ENCODE measurements at regions not wholly inside any gene's neighbourhood (a gene's known extent, or its start where the extent isn't known, plus 50 kb on each side); places are given as distances from the start of the nearest gene placed in this dataset.
"Not testable (repeated sequence)": the region's sequence is repeated elsewhere in the genome, so short reads cannot be mapped to it uniquely, and the experiment has no call there.

DNA sequence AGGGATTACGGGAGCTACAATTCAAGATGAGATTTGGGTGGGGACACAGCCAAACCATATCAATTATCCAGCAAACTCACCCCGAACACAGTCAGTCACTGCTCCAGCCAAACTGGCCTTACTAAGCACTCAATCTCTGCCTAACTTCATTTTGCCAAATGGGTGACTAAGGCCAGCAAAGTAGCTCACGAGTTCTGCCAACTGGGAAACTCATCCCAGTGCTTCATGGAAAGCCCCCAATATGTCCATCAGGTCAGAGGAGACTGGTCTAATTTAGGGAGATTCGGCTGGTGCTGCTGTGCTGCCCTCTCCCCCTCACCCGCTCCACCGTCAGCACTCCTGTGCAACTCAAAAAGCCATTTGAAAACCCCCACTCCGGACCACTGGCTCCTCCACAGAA, 324.0 kb downstream of the FOXO1 start:
- no peak for DNase-seq (ENCODE audit: low read depth)

GRCh38 chr13:40342901-40343300, 323.5 kb downstream of the FOXO1 start:
- DNase-seq (ENCODE audit: low read depth): no peak

DNA sequence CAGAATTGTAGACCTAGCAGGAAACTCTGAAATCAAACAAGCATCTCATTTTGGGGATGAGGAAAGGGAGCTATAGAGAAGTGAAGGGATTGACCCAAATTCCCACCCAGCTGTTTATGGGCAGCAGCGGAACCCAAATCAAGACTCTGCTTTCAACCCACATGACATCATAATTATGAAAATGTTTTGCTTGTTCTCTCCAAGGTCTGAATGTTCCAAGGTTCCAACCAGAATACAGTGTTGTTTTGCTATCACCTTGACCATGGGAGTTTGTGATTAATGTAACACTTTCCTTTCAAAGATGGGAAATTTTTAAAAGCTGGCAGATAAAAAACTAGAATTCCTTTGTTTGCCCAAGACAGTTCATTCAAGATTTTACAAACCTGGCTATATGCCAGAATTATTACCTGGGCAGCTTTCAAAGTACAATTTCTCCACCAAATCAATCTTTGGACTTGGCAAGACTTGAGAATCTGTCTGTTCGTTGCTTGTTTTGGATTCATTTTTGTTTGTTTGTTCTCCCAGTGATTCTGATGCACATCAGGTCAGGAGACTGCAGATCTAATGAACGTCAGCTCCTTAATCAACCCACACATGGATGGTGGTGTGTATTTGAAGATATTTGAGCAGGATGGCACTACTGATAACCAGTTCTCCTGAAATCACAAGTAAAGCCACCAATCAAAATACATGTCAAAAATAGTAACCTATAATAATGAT, 322.7 kb downstream of the FOXO1 start:
- no peak for DNase-seq (ENCODE audit: low read depth)

- DNase-seq (ENCODE audit: low read depth): no peak
Measured at GRCh38 chr13:40344270-40345148, 321.9 kb downstream of the FOXO1 start.

GRCh38 chr13:40345149-40345514, 321.3 kb downstream of the FOXO1 start:
- no peak for DNase-seq (ENCODE audit: low read depth)

GRCh38 chr13:40345654-40346372, 320.6 kb downstream of the FOXO1 start:
- DNase-seq (ENCODE audit: low read depth): no peak

GRCh38 chr13:40346592-40346991, 319.8 kb downstream of the FOXO1 start:
- DNase-seq (ENCODE audit: low read depth): no peak

- no peak for DNase-seq (ENCODE audit: low read depth)
Measured at GRCh38 chr13:40348096-40348679, 318.3 kb downstream of the FOXO1 start.

GRCh38 chr13:40350283-40350992, 316.0 kb downstream of the FOXO1 start:
- DNase-seq (ENCODE audit: low read depth): no peak

DNA sequence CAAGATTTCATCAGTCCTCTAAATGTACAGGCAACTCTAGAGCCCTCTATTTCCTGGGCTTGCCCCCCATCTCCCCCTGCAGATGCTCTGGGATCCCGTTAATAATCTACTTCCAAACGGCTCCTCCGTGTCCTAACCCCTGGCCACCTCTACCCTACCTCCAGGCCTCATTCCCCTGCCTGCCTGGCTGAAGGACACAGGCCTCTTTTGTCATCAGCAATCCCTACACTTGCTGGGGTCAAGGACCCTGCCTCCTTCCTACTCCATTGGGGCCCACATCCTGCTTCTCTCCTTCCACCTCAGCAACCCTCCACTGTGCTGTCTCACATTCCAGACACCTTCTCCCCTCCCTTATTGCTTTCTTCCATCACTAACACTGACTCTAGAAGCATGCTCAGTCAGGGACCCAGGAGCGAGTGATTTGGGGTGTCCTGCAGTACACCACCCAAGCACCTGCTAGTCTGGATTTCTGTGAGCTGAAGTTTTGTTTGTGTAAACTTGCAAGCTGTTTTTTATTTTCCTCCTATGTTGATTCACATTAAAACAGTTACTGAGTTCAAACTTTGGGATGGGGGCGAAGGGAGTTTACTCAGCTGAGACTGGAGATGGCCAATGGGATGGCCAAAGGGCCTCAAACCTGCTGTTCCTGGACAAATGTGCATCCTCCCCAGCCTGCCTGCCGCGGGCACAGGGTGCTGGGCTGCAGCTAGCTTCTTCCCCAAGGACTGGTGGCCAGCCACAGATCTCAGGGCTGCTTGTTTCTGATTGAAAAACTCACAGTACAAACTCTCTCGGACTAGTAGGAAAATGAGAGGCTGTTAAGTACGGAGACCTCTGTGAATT, 314.7 kb downstream of the FOXO1 start:
- DNase-seq (ENCODE audit: low read depth): no peak

GRCh38 chr13:40352380-40352778, 314.1 kb downstream of the FOXO1 start:
- no peak for DNase-seq (ENCODE audit: low read depth)

GRCh38 chr13:40352802-40353562, 313.5 kb downstream of the FOXO1 start:
- no peak for DNase-seq (ENCODE audit: low read depth)

- no peak for DNase-seq (ENCODE audit: low read depth)
Measured at GRCh38 chr13:40355126-40355724, 311.2 kb downstream of the FOXO1 start.

- DNase-seq (ENCODE audit: low read depth): no peak
Measured at GRCh38 chr13:40356011-40356410, 310.4 kb downstream of the FOXO1 start.

GRCh38 chr13:40356458-40356857, 310.0 kb downstream of the FOXO1 start:
- not testable (repeated sequence) for DNase-seq (ENCODE audit: low read depth)

GRCh38 chr13:40362502-40362901, 303.9 kb downstream of the FOXO1 start:
- DNase-seq (ENCODE audit: low read depth): no peak

GRCh38 chr13:40363653-40364052, 302.8 kb downstream of the FOXO1 start:
- DNase-seq (ENCODE audit: low read depth): no peak

DNA sequence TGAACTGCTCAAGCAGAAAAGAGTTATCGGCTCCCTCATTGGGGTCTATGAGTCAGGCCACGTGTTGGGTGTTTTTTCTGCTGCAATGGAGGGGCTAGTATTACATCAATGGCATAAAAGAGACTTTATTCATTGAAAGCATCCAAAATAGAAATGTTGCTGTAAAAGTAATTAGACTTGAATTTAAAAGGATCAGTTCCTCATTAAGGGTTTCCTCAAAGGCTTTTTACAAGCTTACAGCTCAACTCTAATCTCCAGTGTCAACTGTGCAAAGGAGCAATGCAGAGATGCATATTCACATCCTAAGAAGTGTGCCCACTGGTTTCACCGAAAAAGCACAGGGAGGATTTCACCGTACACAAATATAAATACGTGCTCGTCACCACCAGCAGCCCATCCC, 300.3 kb downstream of the FOXO1 start:
- DNase-seq (ENCODE audit: low read depth): no peak

GRCh38 chr13:40368127-40368891, 298.1 kb downstream of the FOXO1 start:
- no peak for DNase-seq (ENCODE audit: low read depth)
